SIG-M5 treated with dmso at 0.1 percent for 504 hours (cell line): ENCODE measurements at regions not wholly inside any gene's neighbourhood (a gene's known extent, or its start where the extent isn't known, plus 50 kb on each side); places are given as distances from the start of the nearest gene placed in this dataset.
A peak's percentile ranks its signal among the peaks of the same experiment; 100 is the strongest.

ENCODE experiments used
- DNase-seq: peaks from one replicate; lab custom pipeline; 2025; ENCODE audit not compliant: unreplicated experiment; lab: John Stamatoyannopoulos, UW

DNA sequence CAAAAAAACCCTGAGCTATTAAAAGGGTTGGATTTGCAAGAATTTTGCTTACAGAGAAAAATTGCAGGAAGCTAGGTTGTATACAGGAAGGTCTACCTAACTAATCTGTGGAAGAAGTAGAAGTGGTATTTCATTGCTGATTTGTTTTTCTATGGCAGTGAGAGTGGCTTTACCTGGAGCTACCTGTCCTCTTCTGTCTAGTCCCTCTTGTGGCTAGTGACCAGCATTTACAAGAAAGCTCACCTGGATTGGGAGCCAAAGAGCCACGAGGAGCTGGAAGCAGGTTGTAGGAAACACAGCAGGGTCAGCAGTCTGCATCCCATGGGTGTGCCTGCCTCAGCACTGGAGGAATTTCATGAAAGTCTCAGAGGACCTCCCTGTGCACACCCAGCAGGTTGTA lies 120.3 kb upstream of the RALGAPA2 start:
- peak; percentile 17 for DNase-seq

DNA sequence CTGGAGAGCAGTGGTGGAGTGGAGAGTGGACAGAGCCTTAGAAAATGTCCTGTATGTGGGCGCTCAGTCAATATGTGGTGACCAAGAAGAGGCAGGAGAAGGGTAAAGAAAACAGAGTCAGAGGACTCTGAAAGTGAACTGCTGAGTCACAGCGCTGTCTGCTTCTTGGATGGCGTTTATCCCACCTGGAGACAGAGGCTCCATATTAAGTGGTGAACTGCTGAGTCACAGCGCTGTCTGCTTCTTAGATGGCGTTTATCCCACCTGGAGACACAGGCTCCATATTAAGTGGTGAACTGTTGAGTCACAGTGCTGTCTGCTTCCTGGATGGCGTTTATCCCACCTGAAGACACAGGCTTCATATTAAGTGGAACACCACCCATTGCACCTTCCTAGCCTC lies 119.3 kb upstream of the RALGAPA2 start:
- no peak for DNase-seq

DNA sequence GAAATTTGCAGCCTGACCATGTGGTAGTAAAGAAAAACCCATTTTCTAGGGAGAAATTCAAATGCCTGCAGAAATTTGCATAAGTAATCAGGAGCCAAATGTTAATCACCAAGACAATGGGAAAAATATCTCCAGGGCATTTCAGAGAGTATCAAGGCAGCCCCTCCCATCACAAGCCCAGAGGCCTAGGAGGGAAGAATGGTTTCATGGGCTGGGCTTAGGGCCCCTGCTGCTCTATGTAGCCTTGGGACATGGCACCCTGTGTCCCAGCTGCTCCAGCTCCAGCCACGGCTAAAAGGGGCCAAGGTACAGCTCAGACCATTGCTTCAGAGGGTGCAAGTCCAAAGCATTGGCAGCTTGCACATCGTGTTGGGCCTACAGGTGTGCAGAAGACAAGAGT lies 117.2 kb upstream of the RALGAPA2 start:
- no peak for DNase-seq

DNA sequence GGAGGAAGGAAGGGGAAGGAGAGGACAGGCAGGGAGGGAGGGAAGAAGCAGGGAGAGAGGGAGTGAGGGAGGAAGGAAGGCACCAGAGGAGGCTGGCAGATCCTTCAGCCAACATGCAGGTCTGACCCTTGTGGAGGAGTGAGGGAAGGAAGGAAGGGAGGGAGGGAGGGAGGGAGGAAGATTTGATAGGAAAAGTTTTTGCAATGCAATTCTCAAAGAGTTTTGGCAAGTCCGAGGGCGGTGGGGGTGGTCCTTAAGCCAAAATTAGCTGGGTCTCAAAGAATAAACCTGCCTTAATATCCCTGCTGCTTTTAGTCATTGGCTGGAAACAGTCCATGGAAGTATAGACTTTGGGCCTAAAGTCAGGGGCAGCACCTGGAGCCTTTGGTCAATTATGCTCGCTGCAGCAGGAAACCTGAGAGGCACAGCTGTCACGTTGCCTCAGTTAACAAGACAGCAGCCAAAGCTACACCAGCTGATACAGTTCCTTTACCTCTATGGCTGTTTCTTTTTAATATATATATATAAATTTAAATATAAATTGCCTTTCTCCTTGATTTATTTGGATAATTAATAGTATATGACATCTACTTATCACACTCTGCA lies 115.7 kb upstream of the RALGAPA2 start:
- DNase-seq: no peak

DNA sequence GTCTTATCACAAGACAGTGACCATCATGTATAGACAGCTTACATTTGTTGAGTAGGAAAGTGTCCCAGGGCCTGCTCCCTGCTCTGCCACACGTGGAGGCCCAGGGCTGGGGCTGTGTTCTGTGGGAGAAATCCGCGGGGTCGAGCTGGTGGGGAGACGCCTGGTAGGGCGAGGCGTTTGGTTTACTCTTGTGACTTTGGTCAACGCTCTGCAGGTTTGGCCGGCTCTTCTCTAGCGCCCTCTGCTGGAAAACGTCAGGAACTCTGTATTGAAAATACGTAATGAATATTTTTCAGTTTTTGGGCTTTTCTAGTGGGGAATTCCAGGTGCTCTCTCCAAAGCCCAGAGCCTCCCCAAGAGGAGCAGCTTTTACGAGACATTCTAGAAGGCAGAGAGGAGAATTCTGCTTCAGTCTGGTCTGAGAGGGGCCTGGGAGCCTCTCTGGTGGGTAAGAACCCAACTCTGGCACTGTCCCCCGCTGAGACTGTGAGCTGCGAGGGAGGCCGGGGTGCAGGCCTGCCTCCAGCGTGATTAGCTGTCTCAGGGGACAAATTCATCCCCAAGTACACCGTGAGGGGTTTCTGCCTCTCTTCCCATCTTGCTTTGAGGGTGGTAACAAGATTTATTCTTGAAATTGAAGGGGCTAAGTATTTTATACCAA lies 112.6 kb upstream of the RALGAPA2 start:
- peak; percentile 63 for DNase-seq

DNA sequence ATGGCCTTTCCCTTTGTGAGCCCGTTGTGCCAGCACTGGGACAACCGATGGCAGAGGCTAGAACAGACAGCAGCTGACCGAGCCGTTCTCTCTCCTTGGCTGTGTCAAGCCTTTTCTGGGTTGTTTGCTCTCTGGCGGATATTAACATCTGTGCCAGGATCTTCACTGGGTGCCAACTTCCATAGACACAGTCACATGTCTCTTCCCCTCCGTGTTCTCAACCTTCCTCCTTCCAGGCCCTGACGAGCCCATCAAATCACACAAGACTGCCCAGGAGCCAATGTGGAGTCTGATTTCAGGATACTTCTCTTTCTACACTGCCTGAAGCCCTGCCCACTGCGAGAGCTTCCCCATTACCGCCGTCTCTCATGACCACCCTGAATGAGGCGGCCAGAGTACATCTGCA lies 111.0 kb upstream of the RALGAPA2 start:
- no peak for DNase-seq

DNA sequence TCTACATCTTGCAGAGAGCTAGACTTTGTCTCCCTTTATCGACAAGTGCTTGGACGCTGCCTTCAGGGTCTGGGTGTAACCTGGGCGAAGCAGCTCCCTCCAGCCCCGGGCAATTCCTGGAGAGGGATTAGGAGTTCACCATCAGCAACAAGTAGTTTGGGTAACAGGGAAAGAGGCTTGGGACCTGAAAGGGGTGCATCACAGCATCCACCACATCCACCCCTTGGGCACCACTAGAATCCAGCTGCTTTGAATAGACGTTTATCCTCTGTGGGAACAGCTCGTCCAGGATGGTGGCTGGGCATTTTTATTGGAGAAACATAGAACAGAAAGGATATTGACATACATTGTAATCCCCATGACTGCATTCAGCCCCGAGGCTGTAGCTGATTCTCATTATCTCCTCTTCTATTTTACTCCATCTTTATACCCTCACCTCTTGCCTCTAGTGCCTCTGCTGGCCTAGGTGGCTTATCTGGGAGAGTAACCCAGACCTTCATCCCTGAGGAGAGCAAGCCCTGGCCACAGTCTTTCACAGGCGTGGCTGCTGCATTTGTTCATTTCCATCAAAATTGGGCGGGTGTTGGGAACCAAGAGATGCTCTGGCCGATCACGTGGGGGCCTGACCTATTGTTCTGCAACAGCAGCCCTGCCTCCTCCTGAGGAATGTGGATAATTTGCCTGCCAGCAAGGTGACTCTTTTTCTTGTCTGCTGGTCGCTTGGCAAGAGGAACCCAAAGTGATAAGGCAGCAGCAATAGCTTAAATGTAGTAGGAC lies 109.2 kb upstream of the RALGAPA2 start:
- no peak for DNase-seq

DNA sequence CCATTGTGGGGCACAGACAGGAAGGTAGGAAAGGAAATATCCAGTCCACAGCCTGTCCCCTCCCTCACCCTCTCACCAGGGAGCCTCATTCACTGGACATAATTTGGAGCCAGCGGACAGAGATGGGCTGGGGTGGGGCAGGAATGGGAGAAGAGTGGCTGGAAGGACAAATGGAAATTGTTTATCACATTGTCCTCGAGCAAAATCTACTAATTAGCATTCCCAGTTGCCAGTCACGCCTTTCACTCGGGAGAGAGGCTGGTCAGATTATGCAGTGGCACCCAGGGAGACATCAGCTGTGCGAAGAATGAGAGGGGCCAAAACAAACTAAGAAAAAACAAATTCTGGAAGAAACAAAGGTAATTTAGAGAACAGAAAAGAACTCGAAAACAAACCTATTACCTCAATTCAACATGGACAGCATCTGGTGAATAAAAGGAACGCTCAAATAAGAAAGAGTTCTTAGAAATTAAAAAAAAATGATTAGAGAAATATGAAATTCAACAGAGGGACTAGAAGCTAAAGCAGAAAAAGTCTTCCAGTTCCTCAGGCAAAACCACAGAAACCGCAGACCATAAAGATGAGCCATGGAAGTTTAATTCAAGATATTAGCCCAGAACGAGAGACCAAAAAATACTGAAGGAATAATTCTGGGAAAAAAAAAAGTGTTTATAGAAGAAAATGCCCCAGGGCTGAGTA lies 108.5 kb upstream of the RALGAPA2 start:
- peak; percentile 11 for DNase-seq

DNA sequence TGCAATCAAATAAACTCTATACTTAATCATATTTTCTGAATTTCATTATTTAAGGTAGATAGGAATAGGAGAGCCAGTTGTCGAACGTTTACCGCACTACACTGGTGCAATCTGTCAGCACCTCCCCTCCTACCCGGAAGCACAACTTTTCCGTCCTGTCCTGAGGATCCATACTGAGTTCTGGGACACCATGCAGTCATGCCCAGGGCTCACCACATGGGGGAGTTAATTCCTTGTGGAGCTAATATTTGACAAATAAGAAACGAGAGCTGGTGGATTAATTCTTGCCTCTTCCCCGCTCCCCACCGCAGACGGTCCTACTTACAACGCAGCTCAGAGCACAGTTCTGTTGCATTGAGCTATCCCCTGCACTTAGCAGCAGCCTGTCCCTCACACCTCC lies 107.7 kb upstream of the RALGAPA2 start:
- no peak for DNase-seq

DNA sequence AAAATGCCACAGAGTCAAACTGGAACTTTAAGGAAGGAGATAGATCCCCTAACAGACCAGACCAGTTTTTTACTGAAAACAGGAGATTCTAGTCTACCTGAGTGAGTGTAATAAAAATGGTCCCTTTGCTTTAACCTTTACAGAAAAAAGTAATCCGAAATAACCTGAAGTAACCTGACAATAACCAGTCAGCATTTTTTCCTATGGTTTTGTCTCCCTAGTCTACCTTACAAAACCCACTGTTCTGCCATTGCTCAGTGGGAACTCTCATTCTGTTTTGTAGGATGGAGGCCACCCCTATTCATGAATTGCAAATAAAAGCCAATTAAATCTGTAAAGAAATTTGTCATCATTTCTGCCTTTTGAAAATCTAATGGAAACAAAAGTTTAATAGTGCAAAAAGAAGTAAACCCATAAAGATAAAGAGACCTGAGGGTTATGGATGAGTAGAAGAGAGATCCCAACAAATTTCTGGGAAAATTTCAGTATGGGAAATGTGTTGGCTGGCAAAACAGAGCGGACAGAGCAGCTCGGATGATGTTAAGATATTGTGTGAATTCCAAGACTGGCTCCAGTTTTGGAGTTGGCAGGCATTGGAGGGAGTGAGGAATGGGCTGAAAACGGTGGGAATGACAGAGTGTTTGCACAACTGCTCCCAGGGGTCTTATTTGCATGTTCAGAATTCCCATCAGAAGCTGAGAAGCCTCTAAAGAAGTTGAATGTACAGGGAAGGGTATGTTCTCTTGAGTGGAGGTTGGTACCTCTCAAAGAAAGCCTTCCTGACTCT lies 104.7 kb upstream of the RALGAPA2 start:
- DNase-seq: no peak

DNA sequence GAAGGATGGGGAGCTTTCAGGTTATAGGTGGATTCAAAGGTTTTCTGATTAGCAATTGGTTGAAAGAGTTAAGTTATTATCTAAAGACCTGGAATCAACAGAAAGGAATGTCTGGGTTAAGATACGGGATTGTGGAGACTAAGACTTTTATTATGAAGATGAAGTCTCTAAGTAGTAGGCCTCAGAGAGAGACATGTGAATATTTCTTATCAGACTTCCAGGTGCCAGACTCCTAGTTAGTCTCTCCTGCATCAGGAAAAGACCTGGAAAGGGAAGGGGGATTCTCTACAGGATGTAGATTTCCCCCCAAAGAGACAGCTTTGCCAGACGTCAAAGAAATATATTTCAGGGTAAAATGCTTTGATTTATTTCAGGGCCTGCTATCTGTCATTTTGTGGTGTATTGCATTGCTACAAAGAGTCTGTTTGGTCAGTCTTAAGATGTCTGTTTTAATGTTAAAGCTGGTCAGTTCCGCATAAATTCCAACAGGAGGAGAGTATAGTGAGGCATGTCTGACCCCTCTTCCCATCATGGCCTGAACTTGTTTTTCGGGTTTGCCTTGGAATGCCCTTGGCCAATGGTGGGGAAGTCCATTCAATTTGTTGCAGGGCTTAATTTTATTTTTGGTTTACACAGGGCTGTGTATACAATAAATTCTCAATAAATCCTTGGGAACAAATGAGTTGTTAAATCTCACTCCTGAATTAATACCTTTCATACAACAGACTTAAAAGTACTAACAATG lies 103.4 kb upstream of the RALGAPA2 start:
- DNase-seq: peak; percentile 55

DNA sequence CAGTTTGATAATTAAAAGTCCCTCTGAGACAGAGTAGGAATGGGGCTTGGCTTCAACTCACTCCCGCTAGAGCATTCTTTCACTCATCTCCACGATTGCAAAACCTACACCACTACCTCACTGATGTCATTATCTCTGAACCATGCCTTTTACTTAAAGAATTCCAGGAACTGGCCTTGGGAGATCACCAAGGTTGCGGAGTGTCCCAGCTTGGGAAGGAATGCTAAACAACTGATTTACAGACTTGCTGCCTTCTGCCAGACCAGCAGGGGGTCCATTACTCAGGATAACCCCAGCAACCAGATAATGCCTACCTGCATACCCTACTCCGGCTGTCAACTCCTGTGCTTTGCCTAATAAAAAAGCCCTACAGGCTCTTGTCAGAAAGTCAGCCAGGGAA lies 102.2 kb upstream of the RALGAPA2 start:
- DNase-seq: no peak

DNA sequence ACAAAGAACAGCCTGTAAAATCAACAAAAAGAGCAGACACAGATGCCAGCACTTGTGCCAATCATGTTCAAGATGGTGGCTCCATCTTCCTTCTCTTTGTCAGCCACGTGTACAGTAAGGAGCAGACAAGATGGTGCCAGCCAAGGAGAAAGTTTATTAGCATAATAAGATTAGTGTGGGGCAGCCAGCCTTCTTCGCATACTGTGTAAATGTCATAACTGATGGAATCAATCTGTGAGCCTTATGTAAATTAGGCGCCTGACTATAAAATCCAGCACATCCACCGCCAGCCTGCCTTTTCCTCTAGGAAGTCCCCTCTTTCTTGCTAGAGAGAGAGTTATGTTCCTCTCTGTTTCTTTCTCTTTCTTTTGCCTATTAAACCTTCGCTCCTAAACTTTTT lies 99.7 kb upstream of the RALGAPA2 start:
- no peak for DNase-seq

DNA sequence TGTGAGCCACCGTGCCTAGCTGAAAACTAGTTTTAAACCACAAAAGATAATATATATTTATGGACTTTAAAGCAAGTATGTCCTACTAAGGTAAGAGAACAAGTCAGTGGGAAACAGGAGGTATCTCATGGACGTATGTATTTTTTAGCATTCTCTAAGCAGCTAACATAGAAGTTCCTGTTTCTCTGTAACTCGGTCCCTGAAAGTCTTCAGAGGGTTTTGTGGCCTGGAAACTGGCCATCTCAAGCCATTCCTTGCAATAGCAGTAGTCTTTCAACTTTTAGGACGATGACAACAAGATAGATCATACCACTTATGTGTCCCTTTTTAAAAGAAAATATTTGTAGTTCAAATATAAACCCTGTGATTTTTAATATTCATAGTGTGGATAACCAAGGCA lies 95.6 kb upstream of the RALGAPA2 start:
- DNase-seq: no peak

DNA sequence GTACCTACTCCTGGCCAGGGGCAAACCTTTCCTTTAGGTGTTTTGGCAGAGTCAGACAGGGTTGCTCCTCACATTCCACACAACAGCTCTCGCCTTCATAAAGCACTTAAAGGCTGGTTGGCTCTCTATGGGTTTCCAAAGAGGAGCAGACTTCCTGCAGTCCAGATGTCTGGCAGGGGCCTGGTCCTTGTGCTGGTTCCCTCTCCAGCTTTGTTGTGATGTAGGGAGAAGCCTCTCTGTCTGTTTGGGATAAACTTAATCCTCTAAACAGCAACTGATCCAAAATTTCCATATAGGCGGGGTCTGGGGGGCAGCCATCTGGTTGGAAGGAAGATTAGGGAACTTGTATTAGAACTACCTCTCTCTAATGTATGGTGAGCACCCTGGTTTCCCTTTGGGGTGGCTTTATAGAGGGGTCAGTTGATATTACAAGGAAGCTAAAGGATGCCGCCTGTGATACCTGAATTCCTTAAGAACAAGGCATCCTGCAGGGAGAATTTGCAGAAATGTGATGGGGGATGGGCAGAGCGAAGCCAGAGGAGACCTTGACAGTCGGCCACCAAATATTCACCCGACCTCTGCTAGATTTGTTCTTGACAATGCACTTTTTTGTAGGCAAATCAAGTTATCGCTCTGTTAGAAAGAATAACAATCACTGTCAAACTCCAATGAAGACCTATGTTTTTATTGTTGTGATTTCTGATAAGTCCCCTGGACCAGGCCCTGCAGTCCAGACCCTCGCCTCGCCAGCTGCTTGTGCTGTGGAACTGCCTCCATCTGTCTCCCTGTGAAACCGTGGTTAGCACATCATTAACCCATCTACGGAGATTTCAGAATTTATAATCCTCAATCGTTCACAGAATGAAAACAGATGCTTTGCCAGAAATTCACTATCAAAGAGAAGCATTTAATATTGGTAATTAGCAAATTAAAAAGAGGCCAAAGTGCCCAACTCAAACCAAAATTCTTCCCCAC lies 94.0 kb upstream of the RALGAPA2 start:
- no peak for DNase-seq

DNA sequence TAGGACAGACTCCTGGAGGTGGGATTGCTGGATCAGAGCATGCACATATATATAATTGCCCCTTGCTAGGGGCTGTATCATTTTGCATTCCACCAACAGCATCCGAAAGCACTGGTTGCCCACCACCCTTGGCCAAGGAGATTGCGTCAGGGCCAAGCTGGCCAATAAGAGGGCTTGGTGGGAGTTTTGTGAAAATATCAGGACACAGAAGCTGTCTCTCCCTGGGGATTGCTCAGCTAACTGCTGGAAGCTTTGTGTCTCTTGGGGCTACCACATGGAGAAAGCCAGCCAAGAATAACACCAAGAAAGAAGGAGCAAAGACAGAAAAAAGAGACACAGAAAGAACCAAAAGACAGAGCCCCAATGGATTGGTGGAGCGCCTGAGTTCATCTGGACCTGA lies 90.6 kb upstream of the RALGAPA2 start:
- no peak for DNase-seq

DNA sequence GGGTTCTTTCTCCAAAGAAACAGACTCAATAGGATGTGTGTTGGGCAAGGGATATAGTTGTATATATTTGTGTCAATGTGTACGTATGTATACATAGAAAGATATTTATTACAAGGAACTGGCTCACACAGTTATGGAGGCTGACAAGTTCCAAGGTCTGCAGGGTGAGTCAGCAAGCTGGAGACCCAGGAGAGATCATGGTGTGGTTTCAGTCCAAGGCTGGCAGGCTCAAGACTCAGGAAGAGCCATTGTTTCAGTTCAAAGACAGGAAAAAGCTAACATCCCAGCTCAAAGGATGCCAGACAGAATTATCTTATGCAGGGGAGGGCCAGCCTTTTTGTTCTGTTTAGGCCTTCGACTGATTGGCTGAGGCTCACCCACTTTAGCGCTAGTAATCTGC lies 89.9 kb upstream of the RALGAPA2 start:
- no peak for DNase-seq

DNA sequence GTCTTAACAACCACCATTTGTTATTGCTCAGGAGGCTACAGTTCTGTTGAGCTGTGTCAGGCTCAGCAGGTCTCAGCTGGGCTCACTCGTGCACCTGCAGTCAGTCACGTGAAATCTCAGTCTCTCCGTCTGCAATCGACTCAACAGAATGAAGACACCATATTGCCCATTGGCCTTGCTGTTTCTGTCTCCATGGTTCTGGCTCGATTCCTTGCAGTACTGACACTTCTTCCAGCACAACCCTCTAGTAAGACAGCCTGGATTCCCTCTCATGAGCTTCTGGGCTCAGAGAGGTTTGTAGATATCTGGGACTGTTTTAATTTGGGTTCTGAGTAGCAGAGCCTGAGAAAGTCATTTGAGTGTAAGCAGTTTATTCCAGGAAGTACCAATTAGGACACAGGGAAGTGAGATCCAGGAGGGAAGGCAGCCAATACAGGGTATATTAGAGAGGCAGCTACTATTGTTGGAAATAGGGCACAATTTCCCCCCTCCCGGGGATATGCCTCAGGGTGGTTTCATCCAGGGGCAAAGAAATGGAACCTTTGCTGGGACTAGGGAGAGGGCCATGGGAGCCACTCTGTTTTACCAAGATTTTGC lies 87.4 kb upstream of the RALGAPA2 start:
- DNase-seq: no peak
